ENCODE measurements at regions not wholly inside any gene's neighbourhood (a gene's known extent, or its start where the extent isn't known, plus 50 kb on each side); places are given as distances from the start of the nearest gene placed in this dataset.

DNA sequence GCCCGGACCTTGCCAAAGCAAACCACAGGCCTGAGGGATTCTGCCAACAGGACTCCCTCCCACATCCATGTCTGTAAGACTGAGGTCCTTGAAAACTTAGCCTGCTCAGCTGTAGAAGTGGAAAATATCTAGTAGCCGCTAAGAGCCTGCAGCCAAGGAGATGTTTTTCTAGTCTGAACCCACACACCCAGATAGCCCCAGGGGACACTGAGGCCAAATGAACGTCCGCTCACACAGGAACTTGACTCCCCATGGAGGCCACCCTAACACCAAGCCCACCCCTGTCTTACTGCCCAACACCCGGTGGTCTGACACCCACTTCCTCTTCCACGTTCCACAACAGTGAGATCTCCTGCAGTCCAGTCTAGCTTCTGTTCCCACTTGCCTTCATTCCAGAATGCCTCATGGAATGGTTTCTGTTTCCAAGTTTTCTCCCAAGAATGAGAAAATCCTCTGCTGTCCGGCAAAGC is 174.8 kb downstream of the PLPP3 start:
- H3K27me3 ChIP-seq: no peaks in the 10 kb centered on the region
- H3K27ac ChIP-seq: peak overlapping the region in 1 of 2 donors; percentile 22
- no peak for DNase-seq (ENCODE audit: low spot score)
- TF ChIP-seq, protein P1, sequence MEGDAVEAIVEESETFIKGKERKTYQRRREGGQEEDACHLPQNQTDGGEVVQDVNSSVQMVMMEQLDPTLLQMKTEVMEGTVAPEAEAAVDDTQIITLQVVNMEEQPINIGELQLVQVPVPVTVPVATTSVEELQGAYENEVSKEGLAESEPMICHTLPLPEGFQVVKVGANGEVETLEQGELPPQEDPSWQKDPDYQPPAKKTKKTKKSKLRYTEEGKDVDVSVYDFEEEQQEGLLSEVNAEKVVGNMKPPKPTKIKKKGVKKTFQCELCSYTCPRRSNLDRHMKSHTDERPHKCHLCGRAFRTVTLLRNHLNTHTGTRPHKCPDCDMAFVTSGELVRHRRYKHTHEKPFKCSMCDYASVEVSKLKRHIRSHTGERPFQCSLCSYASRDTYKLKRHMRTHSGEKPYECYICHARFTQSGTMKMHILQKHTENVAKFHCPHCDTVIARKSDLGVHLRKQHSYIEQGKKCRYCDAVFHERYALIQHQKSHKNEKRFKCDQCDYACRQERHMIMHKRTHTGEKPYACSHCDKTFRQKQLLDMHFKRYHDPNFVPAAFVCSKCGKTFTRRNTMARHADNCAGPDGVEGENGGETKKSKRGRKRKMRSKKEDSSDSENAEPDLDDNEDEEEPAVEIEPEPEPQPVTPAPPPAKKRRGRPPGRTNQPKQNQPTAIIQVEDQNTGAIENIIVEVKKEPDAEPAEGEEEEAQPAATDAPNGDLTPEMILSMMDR (IDR thresholded peaks at IDR 0.05): no peak
- peaks cover 0 to 4% of the 10 kb centered on the region in 2 donors for H3K4me1 ChIP-seq
- no peaks in the 10 kb centered on the region for H3K36me3 ChIP-seq
- no peak overlapping the region for H3K4me3 ChIP-seq
- H3K9me3 ChIP-seq: no peaks in the 10 kb centered on the region

DNA sequence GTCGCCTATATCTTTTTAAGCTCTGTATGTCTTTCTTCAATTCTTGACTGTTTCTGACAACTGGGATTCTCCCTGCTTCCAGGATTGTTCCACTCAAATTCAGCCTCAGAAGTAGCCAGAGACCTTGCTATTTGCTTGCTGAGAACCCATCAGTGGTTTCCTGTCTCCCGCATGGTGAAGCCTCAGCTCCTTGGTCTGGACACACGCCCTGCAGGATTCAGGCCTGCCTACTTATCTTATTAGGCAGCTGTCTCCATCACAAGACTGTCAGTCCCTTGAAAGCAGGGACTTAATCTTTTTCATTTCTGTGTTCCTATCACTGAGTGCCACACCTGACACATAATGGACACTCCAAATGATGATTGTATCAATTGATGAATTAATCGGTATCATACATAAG is 175.3 kb downstream of the PLPP3 start:
- Histone ChIP-seq H3K9me3 (no peaks in the 10 kb centered on the region), H3K4me3 (no peak overlapping the region), H3K4me1 (peaks cover 0 to 4% of the 10 kb centered on the region in 2 donors), H3K27ac (peak overlapping the region in 1 of 2 donors; percentile 22), H3K27me3 (no peaks in the 10 kb centered on the region), H3K36me3 (no peaks in the 10 kb centered on the region)
- TF ChIP-seq, protein P1 (IDR thresholded peaks at IDR 0.05): no peak
- DNase-seq (ENCODE audit: low spot score): no peak

DNA sequence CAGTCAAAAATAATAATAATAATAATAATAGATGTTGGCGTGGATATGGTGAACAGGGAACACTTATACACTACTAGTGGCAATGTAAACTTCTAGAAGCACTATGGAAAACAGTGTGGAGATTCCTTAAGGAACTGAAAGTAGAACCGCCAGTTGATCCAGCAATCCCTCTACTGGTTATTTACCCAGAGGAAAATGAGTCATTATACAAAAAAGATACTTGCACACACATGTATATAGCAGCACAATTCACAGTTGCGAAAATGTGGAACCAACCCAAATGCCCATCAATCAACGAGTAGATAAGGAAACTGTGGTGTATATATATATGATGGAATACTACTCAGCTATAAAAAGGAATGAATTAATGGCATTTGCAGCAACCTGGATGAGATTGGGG is 176.0 kb downstream of the PLPP3 start:
- Histone ChIP-seq H3K36me3 (no peaks in the 10 kb centered on the region), H3K27me3 (no peaks in the 10 kb centered on the region), H3K27ac (no peak overlapping the region), H3K4me1 (peaks cover 0 to 4% of the 10 kb centered on the region in 2 donors), H3K4me3 (no peak overlapping the region), H3K9me3 (no peaks in the 10 kb centered on the region)
- TF ChIP-seq, protein P1 (IDR thresholded peaks at IDR 0.05): no peak
- no peak for DNase-seq (ENCODE audit: low spot score)

DNA sequence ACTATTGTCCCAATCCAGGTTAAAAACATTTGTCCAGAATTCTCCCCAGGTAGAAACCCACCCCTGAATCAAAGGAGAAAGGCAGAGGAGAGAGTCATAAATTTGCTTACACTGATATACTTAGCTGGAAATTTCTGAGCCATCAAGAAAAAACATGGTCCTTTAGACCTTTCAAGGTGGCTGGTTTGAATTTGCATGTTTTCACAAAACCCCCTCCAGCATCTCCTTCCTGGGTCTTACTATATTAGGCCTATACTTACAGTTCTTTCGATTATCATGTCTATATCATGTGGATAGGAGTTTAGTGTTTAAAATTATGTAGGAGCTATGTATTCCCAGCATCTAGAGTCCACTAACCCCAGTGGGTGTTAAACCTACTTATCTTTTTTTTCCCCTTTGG is 178.2 kb downstream of the PLPP3 start:
- no peak for DNase-seq (ENCODE audit: low spot score)
- Histone ChIP-seq H3K27ac (no peak overlapping the region), H3K9me3 (no peaks in the 10 kb centered on the region), H3K4me3 (no peak overlapping the region), H3K36me3 (no peaks in the 10 kb centered on the region), H3K27me3 (no peaks in the 10 kb centered on the region), H3K4me1 (peaks cover 0 to 17% of the 10 kb centered on the region in 2 donors)
- TF ChIP-seq, protein P1 (IDR thresholded peaks at IDR 0.05): no peak

DNA sequence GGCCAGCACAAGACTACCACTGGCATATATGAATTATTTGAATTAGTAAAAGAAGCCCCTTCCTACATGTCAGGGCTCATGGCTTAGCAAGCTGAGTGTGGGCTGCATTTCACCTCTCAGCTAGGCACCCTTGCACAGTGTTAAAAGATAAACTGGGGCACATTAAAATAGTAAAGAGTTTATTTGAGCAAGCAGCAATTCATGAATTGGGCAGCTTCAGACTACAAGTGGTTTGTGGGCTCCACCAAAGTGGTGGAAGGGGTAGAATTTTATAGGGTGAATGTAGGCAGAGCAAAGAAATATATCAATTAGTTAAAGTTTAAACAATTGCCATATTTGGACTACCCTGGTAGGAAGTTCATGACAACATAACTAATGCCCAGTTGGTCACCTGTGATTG is 178.8 kb downstream of the PLPP3 start:
- H3K27me3 ChIP-seq: no peaks in the 10 kb centered on the region

More for the DNA sequence above, 178.8 kb downstream of the PLPP3 start:
- TF ChIP-seq, protein P1 (IDR thresholded peaks at IDR 0.05): no peak
- Histone ChIP-seq H3K36me3 (no peaks in the 10 kb centered on the region), H3K9me3 (no peaks in the 10 kb centered on the region), H3K4me3 (no peak overlapping the region), H3K4me1 (peaks cover 0 to 19% of the 10 kb centered on the region in 2 donors), H3K27ac (no peak overlapping the region)
- DNase-seq (ENCODE audit: low spot score): no peak
